ENCODE measurements at regions not wholly inside any gene's neighbourhood (a gene's known extent, or its start where the extent isn't known, plus 50 kb on each side); places are given as distances from the start of the nearest gene placed in this dataset.
A peak's percentile ranks its signal among the peaks of the same experiment; 100 is the strongest.

DNA sequence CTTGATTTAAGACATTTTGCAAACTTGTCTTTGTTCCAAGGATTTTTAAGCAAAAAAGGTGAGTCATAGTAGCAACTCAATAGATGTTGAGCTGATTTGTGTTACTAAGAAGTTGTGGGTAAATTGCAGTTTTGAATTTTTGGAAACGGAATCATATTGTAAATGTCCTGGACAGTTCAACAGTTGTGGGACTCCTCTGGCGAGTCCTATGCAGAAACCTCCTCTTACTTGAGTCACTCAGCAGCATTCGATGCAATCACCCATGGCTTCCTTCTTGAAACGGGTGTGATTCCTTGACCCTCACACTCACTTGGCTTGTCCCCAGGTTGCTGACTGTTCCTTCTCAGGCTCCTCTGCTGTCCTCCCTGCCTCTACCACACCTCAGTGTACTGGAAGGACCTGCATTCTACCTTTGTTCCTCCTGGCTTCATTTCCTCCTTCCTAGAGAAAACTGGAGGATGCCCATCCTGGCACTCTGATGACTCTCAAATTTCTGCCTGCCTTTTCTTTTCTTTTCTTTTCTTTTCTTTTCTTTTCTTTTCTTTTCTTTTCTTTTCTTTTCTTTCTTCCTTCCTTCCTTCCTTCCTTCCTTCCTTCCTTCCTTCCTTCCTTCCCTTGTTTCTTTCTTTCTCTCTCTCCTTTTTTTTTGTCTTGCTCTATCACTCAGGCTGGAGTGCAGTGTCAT, 52.8 kb upstream of the DGKG start (continued):
- TF ChIP-seq, protein P1, sequence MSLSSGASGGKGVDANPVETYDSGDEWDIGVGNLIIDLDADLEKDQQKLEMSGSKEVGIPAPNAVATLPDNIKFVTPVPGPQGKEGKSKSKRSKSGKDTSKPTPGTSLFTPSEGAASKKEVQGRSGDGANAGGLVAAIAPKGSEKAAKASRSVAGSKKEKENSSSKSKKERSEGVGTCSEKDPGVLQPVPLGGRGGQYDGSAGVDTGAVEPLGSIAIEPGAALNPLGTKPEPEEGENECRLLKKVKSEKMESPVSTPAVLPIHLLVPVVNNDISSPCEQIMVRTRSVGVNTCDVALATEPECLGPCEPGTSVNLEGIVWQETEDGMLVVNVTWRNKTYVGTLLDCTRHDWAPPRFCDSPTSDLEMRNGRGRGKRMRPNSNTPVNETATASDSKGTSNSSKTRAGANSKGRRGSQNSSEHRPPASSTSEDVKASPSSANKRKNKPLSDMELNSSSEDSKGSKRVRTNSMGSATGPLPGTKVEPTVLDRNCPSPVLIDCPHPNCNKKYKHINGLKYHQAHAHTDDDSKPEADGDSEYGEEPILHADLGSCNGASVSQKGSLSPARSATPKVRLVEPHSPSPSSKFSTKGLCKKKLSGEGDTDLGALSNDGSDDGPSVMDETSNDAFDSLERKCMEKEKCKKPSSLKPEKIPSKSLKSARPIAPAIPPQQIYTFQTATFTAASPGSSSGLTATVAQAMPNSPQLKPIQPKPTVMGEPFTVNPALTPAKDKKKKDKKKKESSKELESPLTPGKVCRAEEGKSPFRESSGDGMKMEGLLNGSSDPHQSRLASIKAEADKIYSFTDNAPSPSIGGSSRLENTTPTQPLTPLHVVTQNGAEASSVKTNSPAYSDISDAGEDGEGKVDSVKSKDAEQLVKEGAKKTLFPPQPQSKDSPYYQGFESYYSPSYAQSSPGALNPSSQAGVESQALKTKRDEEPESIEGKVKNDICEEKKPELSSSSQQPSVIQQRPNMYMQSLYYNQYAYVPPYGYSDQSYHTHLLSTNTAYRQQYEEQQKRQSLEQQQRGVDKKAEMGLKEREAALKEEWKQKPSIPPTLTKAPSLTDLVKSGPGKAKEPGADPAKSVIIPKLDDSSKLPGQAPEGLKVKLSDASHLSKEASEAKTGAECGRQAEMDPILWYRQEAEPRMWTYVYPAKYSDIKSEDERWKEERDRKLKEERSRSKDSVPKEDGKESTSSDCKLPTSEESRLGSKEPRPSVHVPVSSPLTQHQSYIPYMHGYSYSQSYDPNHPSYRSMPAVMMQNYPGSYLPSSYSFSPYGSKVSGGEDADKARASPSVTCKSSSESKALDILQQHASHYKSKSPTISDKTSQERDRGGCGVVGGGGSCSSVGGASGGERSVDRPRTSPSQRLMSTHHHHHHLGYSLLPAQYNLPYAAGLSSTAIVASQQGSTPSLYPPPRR (CRISPR knock-in tag; IDR thresholded peaks at IDR 0.05; ENCODE audit: borderline replicate concordance): no peak
- TF ChIP-seq ZNF174 (CRISPR knock-in tag; IDR thresholded peaks at IDR 0.05): no peak
- TF ChIP-seq HNRNPL (IDR thresholded peaks at IDR 0.05; ENCODE audit: low read depth, low read length): no peak
- TF ChIP-seq, protein P2, sequence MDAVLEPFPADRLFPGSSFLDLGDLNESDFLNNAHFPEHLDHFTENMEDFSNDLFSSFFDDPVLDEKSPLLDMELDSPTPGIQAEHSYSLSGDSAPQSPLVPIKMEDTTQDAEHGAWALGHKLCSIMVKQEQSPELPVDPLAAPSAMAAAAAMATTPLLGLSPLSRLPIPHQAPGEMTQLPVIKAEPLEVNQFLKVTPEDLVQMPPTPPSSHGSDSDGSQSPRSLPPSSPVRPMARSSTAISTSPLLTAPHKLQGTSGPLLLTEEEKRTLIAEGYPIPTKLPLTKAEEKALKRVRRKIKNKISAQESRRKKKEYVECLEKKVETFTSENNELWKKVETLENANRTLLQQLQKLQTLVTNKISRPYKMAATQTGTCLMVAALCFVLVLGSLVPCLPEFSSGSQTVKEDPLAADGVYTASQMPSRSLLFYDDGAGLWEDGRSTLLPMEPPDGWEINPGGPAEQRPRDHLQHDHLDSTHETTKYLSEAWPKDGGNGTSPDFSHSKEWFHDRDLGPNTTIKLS (IDR thresholded peaks at IDR 0.05; ENCODE audit: borderline replicate concordance, low read depth): no peak
- TF ChIP-seq, protein P3, sequence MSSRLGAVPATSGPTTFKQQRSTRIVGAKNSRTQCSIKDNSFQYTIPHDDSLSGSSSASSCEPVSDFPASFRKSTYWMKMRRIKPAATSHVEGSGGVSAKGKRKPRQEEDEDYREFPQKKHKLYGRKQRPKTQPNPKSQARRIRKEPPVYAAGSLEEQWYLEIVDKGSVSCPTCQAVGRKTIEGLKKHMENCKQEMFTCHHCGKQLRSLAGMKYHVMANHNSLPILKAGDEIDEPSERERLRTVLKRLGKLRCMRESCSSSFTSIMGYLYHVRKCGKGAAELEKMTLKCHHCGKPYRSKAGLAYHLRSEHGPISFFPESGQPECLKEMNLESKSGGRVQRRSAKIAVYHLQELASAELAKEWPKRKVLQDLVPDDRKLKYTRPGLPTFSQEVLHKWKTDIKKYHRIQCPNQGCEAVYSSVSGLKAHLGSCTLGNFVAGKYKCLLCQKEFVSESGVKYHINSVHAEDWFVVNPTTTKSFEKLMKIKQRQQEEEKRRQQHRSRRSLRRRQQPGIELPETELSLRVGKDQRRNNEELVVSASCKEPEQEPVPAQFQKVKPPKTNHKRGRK (tag; IDR thresholded peaks at IDR 0.05): peak; percentile 77

Data from K562 (cell line).